ENCODE measurements at regions not wholly inside any gene's neighbourhood (a gene's known extent, or its start where the extent isn't known, plus 50 kb on each side); places are given as distances from the start of the nearest gene placed in this dataset.

DNA sequence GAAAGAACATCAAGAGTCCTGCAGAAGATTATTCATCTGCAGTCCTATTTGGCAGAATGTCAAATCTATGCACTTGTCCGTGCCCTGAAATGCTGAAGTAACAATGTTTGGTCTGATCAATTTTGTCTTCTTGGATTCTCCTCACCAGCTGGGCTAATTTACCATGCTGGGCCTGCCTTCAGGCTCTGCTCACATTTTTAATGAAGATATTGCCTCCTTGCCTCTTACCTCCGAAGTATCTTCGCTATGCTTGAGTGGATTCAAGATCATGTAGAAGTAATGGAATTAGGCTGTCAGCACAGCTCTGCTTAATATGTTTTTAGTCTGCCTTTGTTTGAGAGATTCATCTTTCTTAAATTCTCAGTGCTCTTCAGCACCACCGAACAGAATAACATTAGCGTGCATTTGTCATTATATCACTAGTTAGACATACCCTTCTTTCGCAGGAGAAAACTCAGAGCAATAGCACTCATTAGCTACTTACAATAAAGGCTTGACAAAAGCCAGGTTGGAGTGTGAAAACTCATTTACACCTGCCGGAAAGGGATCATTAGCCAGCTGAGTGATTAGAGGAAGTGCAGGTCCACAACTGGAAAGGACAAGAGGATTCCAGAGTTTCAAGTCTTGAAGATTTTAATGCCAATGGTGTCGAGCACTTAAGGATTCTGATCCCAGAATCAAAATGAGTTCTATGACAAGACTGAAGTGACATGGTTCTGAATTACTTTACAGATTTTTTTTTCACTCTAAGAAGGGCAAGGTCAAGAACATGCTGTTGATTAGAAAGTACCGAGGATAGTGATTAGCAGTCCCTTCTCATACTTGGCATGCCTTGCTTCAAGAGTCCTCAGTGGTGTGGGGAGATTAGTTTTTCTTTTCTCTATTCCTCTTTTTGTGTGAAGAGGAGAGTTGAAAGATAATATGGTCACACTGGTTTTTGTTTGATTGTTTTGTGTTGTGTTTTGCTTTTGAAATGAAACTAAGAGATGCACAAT, 405.6 kb upstream of the TOM1L1 start:
- no peak for DNase-seq (ENCODE audit: extremely low spot score)
- ChIA-PET CTCF (interaction anchor here (1.3 kb wide), 1 partner anchor 11 kb away, joined by 3 read pairs; no protein-coding TSS in a partner anchor), POLR2A (no interaction called here)
- TF ChIP-seq, protein P1, sequence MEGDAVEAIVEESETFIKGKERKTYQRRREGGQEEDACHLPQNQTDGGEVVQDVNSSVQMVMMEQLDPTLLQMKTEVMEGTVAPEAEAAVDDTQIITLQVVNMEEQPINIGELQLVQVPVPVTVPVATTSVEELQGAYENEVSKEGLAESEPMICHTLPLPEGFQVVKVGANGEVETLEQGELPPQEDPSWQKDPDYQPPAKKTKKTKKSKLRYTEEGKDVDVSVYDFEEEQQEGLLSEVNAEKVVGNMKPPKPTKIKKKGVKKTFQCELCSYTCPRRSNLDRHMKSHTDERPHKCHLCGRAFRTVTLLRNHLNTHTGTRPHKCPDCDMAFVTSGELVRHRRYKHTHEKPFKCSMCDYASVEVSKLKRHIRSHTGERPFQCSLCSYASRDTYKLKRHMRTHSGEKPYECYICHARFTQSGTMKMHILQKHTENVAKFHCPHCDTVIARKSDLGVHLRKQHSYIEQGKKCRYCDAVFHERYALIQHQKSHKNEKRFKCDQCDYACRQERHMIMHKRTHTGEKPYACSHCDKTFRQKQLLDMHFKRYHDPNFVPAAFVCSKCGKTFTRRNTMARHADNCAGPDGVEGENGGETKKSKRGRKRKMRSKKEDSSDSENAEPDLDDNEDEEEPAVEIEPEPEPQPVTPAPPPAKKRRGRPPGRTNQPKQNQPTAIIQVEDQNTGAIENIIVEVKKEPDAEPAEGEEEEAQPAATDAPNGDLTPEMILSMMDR (IDR thresholded peaks at IDR 0.05; ENCODE audit: control extremely low read depth, extremely low read depth, low read depth, missing control alignments): no peak

DNA sequence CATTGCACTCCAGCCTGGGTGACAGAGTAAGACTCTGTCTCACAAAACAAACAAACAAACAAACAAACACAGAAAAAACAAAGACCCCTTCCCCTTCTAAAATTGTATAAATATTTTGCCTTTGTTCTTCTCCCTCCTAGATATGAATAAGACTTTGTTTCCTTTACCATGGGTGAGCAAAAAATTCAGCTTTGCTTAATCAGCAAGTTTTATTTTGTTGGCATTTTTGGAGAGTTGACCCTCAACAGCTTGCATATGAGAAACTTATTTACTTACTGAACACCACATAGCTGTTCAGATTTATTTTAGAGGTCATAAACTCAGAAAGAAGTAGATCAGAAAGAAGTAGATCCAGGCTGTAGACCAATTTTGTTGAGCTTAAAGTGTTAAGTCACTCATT, 395.2 kb upstream of the TOM1L1 start:
- POLR2A ChIA-PET: no interaction called here
- TF ChIP-seq, protein P1 (IDR thresholded peaks at IDR 0.05; ENCODE audit: control extremely low read depth, extremely low read depth, low read depth, missing control alignments): no peak
- DNase-seq (ENCODE audit: extremely low spot score): no peak
- CTCF ChIA-PET: interaction anchor here (1.1 kb wide), 1 partner anchor 14 kb away, joined by 3 read pairs; no protein-coding TSS in a partner anchor

DNA sequence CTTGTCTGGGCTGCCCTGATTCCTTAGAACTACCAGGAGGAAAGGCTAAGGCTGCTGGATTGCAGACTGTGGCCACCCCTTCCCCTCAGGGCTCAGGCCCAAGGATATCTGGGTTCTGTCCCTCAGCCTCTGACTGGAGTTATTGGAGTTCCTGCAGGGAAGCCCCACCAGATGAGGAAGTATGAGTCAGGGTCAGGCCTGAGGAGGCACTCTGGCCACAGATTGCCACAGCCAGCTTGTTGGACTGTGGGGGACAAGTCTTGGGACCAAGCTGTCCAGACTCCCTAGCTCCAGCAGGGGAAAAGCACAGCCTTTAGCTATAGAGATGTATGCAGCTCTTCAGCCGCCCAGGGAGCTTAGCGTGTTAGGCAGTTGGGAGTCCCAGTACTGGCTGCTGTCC, 381.9 kb upstream of the TOM1L1 start:
- TF ChIP-seq, protein P1 (IDR thresholded peaks at IDR 0.05; ENCODE audit: control extremely low read depth, extremely low read depth, low read depth, missing control alignments): no peak
- DNase-seq (ENCODE audit: extremely low spot score): no peak
- ChIA-PET CTCF (no interaction called here), POLR2A (no interaction called here)

DNA sequence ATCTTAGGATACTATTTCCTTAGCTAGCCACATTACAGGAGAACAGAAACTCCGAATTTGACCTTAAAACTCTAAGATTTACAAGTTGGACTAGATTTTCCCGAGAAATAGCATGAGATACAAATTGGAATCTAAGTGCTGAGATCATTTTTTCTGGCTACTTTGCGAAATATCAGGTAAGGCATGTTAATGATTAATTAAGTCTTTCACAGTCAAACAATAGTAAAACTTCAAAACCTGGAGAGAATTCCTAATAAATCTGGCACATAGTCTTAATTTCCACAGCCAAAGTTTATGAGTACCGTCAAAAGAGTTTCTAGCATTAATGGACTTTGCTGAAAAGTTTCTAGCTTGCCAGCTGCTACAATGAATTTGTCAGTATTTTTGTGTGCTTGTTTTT, 379.5 kb upstream of the TOM1L1 start:
- DNase-seq (ENCODE audit: extremely low spot score): no peak
- ChIA-PET CTCF (no interaction called here), POLR2A (no interaction called here)
- TF ChIP-seq, protein P1 (IDR thresholded peaks at IDR 0.05; ENCODE audit: control extremely low read depth, extremely low read depth, low read depth, missing control alignments): no peak

DNA sequence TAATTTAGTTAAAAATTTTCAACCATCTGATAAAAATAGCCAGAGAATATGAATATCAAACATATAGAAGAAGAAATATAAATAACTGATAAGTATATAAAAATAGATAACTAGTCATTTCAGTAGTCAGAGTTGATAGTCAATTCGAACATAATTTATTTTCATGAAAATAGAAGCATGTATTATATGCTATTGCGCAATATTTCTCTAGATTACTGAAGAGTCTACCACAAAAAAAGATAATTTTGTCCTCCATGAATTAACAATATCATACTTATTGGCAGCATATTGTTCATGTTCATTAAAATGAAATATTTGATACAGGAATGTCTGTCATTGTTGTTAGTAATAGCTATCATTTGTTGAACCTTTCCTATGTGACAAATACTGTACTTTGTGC, 376.2 kb upstream of the TOM1L1 start:
- no peak for DNase-seq (ENCODE audit: extremely low spot score)
- TF ChIP-seq, protein P1 (IDR thresholded peaks at IDR 0.05; ENCODE audit: control extremely low read depth, extremely low read depth, low read depth, missing control alignments): no peak
- CTCF ChIA-PET: interaction anchor here (1.5 kb wide), 1 partner anchor 56 kb away, joined by 4 read pairs; no protein-coding TSS in a partner anchor
- POLR2A ChIA-PET: no interaction called here

DNA sequence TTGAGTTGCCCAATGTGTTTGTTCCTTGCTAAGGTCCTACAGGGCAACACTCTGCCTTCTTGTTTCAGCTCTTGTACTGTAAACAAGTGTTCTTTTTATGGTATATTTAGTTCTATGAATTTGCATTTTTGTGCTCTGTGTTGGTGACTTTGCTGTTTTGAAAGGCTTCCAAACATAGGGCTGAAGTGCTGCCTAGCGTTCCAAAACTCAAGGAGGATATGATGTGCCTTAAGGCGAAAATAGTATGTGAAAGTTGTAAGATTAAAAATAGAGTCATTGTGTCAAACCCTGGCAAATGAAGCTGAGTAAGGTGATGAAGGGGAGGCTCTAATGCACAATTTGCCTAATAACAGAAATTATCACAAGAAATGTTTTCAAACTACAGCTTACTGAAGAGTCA, 372.7 kb upstream of the TOM1L1 start:
- TF ChIP-seq, protein P1 (IDR thresholded peaks at IDR 0.05; ENCODE audit: control extremely low read depth, extremely low read depth, low read depth, missing control alignments): no peak
- CTCF ChIA-PET: interaction anchor here (1.3 kb wide), 1 partner anchor 26 kb away, joined by 3 read pairs; no protein-coding TSS in a partner anchor
- POLR2A ChIA-PET: no interaction called here
- DNase-seq (ENCODE audit: extremely low spot score): no peak

Data from GM10248 (cell line).